ENCODE measurements at regions not wholly inside any gene's neighbourhood (a gene's known extent, or its start where the extent isn't known, plus 50 kb on each side); places are given as distances from the start of the nearest gene placed in this dataset.

- DNase-seq: no peak
Measured at GRCh38 chr11:8826901-8827560, 84.0 kb upstream of the AKIP1 start.

- no peak for DNase-seq
Measured at GRCh38 chr11:8828046-8828445, 82.9 kb upstream of the AKIP1 start.

GRCh38 chr11:8828580-8829361 is 82.2 kb upstream of the AKIP1 start:
- no peak for DNase-seq

- no peak for DNase-seq
Measured at GRCh38 chr11:8829556-8829955, 81.4 kb upstream of the AKIP1 start.

- DNase-seq: no peak
Measured at GRCh38 chr11:8830641-8831040, 80.3 kb upstream of the AKIP1 start.

GRCh38 chr11:8831861-8832260 is 79.1 kb upstream of the AKIP1 start:
- DNase-seq: no peak

GRCh38 chr11:8832571-8833260 is 78.3 kb upstream of the AKIP1 start:
- DNase-seq: no peak

GRCh38 chr11:8833568-8834315 is 77.2 kb upstream of the AKIP1 start:
- no peak for DNase-seq

GRCh38 chr11:8834379-8834778 is 76.6 kb upstream of the AKIP1 start:
- no peak for DNase-seq

- DNase-seq: no peak
Measured at GRCh38 chr11:8838248-8838647, 72.7 kb upstream of the AKIP1 start.

- DNase-seq: no peak
Measured at GRCh38 chr11:8839306-8839956, 71.6 kb upstream of the AKIP1 start.

- DNase-seq: no peak
Measured at GRCh38 chr11:8839957-8840945, 70.7 kb upstream of the AKIP1 start.

GRCh38 chr11:8841899-8842298 is 69.1 kb upstream of the AKIP1 start:
- no peak for DNase-seq

- DNase-seq: no peak
Measured at GRCh38 chr11:8858808-8859207, 52.2 kb upstream of the AKIP1 start.
